ENCODE measurements at regions not wholly inside any gene's neighbourhood (a gene's known extent, or its start where the extent isn't known, plus 50 kb on each side); places are given as distances from the start of the nearest gene placed in this dataset.

DNA sequence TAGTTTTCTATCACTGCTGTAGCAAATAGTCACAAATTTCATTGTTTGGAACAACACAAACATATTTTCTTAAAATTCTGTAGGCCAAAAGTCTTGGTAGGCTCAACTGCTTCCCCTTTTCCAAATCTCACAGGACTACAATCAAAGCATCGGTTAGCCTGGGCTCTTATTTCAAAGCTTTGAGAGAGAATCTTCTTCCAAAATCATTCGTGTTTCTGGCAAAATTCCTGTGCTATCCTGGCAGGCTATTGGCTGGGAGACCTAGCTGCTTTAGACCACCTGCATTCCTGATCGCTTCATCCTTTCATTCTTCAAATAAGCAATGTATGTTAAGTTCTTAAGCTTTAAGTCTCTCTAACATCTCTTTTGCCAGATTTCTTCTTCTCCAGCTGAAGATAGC lies 629.8 kb upstream of the CDH18 start:
- dilution Hi-C loops (cut with MboI; ENCODE audit: extremely low pct_ligation_motif_present, low sequenced_read_pairs) = no loop called here
- Histone ChIP-seq H3K4me2 (ENCODE audit: insufficient read depth, low read length) (no peak overlapping the region), H3K36me3 (ENCODE audit: control insufficient read depth in 2 of 2, extremely low read depth in 1 of 2, insufficient read depth in 2 of 2, low read length in 2 of 2) (no peaks in the 10 kb centered on the region), H3K27ac (ENCODE audit: insufficient read depth, low read depth, low read length) (no peak overlapping the region), H3K4me1 (ENCODE audit: control insufficient read depth, extremely low read depth, insufficient read depth, low read length) (no peaks in the 10 kb centered on the region), H4K20me1 (replicated peaks; ENCODE audit: control insufficient read depth, extremely low read depth, insufficient read depth, low read length) (no peaks in the 10 kb centered on the region), H3K9me3 (replicated peaks; ENCODE audit: control insufficient read depth, insufficient read depth, low read length) (no peaks in the 10 kb centered on the region), H3K27me3 (ENCODE audit: control insufficient read depth in 2 of 2, insufficient read depth in 2 of 2, low read length in 2 of 2) (no peaks in the 10 kb centered on the region), H3K9me1 (replicated peaks; ENCODE audit: control insufficient read depth, extremely low read depth, insufficient read depth, low read length) (no peaks in the 10 kb centered on the region), H2AFZ (ENCODE audit: low read depth, low read length) (no peak overlapping the region), H3K4me3 (replicated peaks in 1 of 3; ENCODE audit: insufficient read depth in 1 of 3, low read depth in 1 of 3, low read length in 3 of 3) (no peak overlapping the region), H3K9ac (replicated peaks; ENCODE audit: extremely low read depth, insufficient read depth, low read length) (no peak overlapping the region), H3K79me2 (ENCODE audit: control insufficient read depth, insufficient read depth, low read length) (no peaks in the 10 kb centered on the region)
- FAIRE-seq = no peak
- ChIA-PET CTCF (no interaction called here), POLR2A (no interaction called here)
- no TSS peak for BruUV-seq (replicated peaks)
- DNase-seq (ENCODE audit: low read depth, low spot score) = no peak
- intact Hi-C loops (cut with micrococcal nuclease) = no loop called here
- TF ChIP-seq MYC (IDR thresholded peaks at IDR 0.05; ENCODE audit: low read depth, low read length) = no peak
- TF ChIP-seq POLR2AphosphoS5 (IDR thresholded peaks at IDR 0.05; ENCODE audit: insufficient read depth, low read depth, low read length) = no peak
- no peak for TF ChIP-seq POLR2A (IDR thresholded peaks at IDR 0.05; ENCODE audit: low read depth, low read length)
- no peak for TF ChIP-seq JUN (IDR thresholded peaks at IDR 0.05; ENCODE audit: borderline replicate concordance, insufficient read depth, insufficient read length, low read depth)
- TF ChIP-seq, protein P1, sequence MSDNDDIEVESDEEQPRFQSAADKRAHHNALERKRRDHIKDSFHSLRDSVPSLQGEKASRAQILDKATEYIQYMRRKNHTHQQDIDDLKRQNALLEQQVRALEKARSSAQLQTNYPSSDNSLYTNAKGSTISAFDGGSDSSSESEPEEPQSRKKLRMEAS (IDR thresholded peaks at IDR 0.05; ENCODE audit: insufficient read depth, insufficient read length) = no peak
- TF ChIP-seq FOS (IDR thresholded peaks at IDR 0.05; ENCODE audit: borderline replicate concordance, insufficient read depth, low read length) = no peak
- TF ChIP-seq, protein P2, sequence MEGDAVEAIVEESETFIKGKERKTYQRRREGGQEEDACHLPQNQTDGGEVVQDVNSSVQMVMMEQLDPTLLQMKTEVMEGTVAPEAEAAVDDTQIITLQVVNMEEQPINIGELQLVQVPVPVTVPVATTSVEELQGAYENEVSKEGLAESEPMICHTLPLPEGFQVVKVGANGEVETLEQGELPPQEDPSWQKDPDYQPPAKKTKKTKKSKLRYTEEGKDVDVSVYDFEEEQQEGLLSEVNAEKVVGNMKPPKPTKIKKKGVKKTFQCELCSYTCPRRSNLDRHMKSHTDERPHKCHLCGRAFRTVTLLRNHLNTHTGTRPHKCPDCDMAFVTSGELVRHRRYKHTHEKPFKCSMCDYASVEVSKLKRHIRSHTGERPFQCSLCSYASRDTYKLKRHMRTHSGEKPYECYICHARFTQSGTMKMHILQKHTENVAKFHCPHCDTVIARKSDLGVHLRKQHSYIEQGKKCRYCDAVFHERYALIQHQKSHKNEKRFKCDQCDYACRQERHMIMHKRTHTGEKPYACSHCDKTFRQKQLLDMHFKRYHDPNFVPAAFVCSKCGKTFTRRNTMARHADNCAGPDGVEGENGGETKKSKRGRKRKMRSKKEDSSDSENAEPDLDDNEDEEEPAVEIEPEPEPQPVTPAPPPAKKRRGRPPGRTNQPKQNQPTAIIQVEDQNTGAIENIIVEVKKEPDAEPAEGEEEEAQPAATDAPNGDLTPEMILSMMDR (IDR thresholded peaks at IDR 0.05; ENCODE audit: extremely low read depth in 1 of 2, insufficient read depth in 1 of 2, low read depth in 1 of 2, low read length in 2 of 2) = no peak
- TF ChIP-seq GATA2 (IDR thresholded peaks at IDR 0.05; ENCODE audit: insufficient read depth, insufficient read length, low read depth, low read length) = no peak
- TF ChIP-seq EZH2 (IDR thresholded peaks at IDR 0.05; ENCODE audit: borderline replicate concordance, low read depth, low read length, severe bottlenecking) = no peak

Measured in endothelial cell of umbilical vein (primary cell).